Trophoblast cell (in vitro differentiated cells and primary cell): ENCODE measurements at regions not wholly inside any gene's neighbourhood (a gene's known extent, or its start where the extent isn't known, plus 50 kb on each side); places are given as distances from the start of the nearest gene placed in this dataset.

Experiments used
- DNase-seq, 2 donors: peaks; one replicate each; pipeline ENCODE4 v3.0.0-alpha.2; 2016
- H2AFZ ChIP-seq: 2 replicates; pipeline ENCODE4 v1.6.1; 2013; ENCODE audit warnings: low read length, moderate library complexity, mild to moderate bottlenecking; ENCODE audit not compliant: insufficient read depth, poor library complexity
- H2AK5ac ChIP-seq: 2 replicates; pipeline ENCODE4 v1.6.1; 2013; ENCODE audit warnings: mild to moderate bottlenecking, low read length
- H2BK120ac ChIP-seq: 2 replicates; pipeline ENCODE4 v1.6.1; 2013; ENCODE audit warnings: low read length, mild to moderate bottlenecking, moderate library complexity; ENCODE audit not compliant: insufficient read depth, poor library complexity
- H2BK12ac ChIP-seq: 2 replicates; pipeline ENCODE4 v1.6.1; 2013; ENCODE audit warnings: mild to moderate bottlenecking, low read length, moderate library complexity
- H2BK5ac ChIP-seq: 2 replicates; pipeline ENCODE4 v1.6.1; 2013; ENCODE audit warnings: low read length, low read depth, moderate library complexity, mild to moderate bottlenecking; ENCODE audit not compliant: poor library complexity
- H3K14ac ChIP-seq: 2 replicates; pipeline ENCODE4 v1.6.1; 2013; ENCODE audit warnings: mild to moderate bottlenecking, low read length
- H3K18ac ChIP-seq: 2 replicates; pipeline ENCODE4 v1.6.1; 2013; ENCODE audit warnings: mild to moderate bottlenecking, low read length
- H3K23ac ChIP-seq: 2 replicates; pipeline ENCODE4 v1.6.1; 2013; ENCODE audit warnings: low read length
- H3K27ac ChIP-seq: 2 replicates; pipeline ENCODE4 v1.5.1; 2013; ENCODE audit warnings: low read depth, mild to moderate bottlenecking, inconsistent platforms, low read length, moderate library complexity
- H3K27me3 ChIP-seq: 2 replicates; pipeline ENCODE4 v1.6.1; 2013; ENCODE audit warnings: inconsistent platforms, mild to moderate bottlenecking, low read length, moderate library complexity; ENCODE audit not compliant: insufficient read depth
- H3K36me3 ChIP-seq, 2 experiments: 1 replicate in 1 of 2; 2 replicates in 1 of 2; pipeline ENCODE4 v1.6.1; 2013; ENCODE audit warnings: low read length in 2 of 2, mild to moderate bottlenecking in 2 of 2, moderate library complexity in 1 of 2; ENCODE audit not compliant: insufficient read depth in 2 of 2, control insufficient read depth in 1 of 2
- H3K4ac ChIP-seq: 2 replicates; pipeline ENCODE4 v1.6.1; 2013; ENCODE audit warnings: low read depth, mild to moderate bottlenecking, low read length, moderate library complexity
- H3K4me1 ChIP-seq, 2 experiments: 1 replicate in 1 of 2; 2 replicates in 1 of 2; pipeline ENCODE4 v1.6.1; 2013; ENCODE audit warnings: low read length in 2 of 2, mild to moderate bottlenecking in 2 of 2, moderate library complexity in 1 of 2; ENCODE audit not compliant: insufficient read depth in 2 of 2, control insufficient read depth in 1 of 2
- H3K4me2 ChIP-seq: 2 replicates; pipeline ENCODE4 v1.6.1; 2013; ENCODE audit warnings: inconsistent platforms, mild to moderate bottlenecking, low read length, moderate library complexity
- H3K4me3 ChIP-seq: 2 replicates; pipeline ENCODE4 v1.5.1; 2013; ENCODE audit warnings: mild to moderate bottlenecking, low read depth, low read length, inconsistent platforms
- H3K79me1 ChIP-seq: one replicate; pipeline ENCODE4 v1.6.1; 2013; ENCODE audit warnings: low read length
- H3K79me2 ChIP-seq: 2 replicates; pipeline ENCODE4 v1.6.1; 2013; ENCODE audit warnings: low read length, mild to moderate bottlenecking; ENCODE audit not compliant: control insufficient read depth, insufficient read depth, poor library complexity
- H3K9ac ChIP-seq: 2 replicates; pipeline ENCODE4 v1.6.1; 2013; ENCODE audit warnings: mild to moderate bottlenecking, low read length
- H3K9me3 ChIP-seq: 2 replicates; pipeline ENCODE4 v1.6.1; 2013; ENCODE audit warnings: low read depth, mild to moderate bottlenecking, control low read depth, inconsistent platforms, low read length; ENCODE audit not compliant: insufficient read depth
- H4K12ac ChIP-seq: 2 replicates; pipeline ENCODE4 v1.6.1; 2013; ENCODE audit warnings: low read depth, mild to moderate bottlenecking, low read length, moderate library complexity
- H4K8ac ChIP-seq: 2 replicates; pipeline ENCODE4 v1.6.1; 2013; ENCODE audit warnings: low read depth, mild to moderate bottlenecking, low read length, moderate library complexity
- H4K91ac ChIP-seq: one replicate; pipeline ENCODE4 v1.6.1; 2013; ENCODE audit warnings: low read depth, mild to moderate bottlenecking, low read length, moderate library complexity
- WGBS: extraction: QIAGEN DNeasy Blood & Tissue Kit; methylation state at CpG from one replicate; pipeline ENCODE4 v1.1.7; 2013; ENCODE audit warnings: missing lambda C conversion rate; ENCODE audit not compliant: insufficient read length, insufficient coverage; ENCODE audit errors: extremely low coverage; 5-methylcytosine and 5-hydroxymethylcytosine counted together

DNA sequence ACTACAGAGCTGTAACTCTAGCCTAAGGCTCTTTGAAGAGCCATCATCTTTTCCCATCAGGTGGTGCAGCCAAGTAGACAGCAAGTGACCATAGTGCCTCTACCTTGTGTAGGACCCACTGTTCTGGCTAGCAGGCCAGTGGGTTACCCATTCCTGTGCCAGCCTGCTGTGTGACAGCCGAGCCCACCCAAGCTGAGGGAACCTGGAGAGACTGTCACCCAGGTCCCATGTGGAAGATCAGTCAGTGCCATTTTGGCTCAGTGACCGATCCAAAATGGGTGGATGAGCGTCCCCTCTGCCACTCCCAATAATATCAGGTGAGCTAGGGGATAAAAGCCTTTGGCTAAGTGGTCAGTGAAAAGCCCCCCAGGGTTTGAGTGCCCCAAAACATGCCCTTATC lies 417.9 kb downstream of the MATN1 start:
- Histone ChIP-seq H3K36me3 (no peaks in the 10 kb centered on the region), H3K4me1 (no peaks in the 10 kb centered on the region), H2BK5ac (no peak overlapping the region), H3K4me3 (no peak overlapping the region), H3K4ac (no peak overlapping the region), H2BK120ac (no peak overlapping the region), H2BK12ac (no peak overlapping the region), H3K14ac (no peak overlapping the region), H3K9me3 (peaks cover 4% of the 10 kb centered on the region), H3K9ac (no peak overlapping the region), H2AK5ac (no peak overlapping the region), H4K12ac (no peak overlapping the region), H3K4me2 (no peak overlapping the region), H3K23ac (no peak overlapping the region), H3K79me1 (no peaks in the 10 kb centered on the region), H4K8ac (no peak overlapping the region), H2AFZ (no peak overlapping the region), H3K27ac (no peak overlapping the region), H3K79me2 (no peaks in the 10 kb centered on the region), H3K27me3 (no peaks in the 10 kb centered on the region), H3K18ac (no peak overlapping the region), H4K91ac (no peak overlapping the region)
- WGBS, result no CpG with 5 or more reads among the region's 3 CpGs
- no peak for DNase-seq

DNA sequence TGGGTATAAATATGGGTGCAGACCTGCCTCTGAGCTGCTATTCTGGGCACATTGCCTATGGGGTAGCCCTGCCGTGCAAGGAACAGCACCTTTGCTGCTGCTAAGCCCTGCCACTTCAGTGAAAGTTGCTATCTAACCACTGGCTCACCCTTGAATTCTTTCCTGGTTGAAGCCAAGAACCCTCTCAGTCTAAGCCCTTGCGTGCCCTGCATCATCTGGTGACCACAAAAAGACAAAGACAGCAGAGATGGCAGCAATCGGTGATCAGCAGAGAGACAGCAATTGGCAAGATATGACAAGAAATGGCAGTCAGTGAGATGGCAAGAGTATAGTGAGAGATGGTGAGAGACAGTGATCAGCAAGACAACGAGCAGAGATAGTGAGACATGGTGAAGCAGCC lies 418.3 kb downstream of the MATN1 start:
- H3K4me2 ChIP-seq, result no peak overlapping the region
- H2BK5ac ChIP-seq, result no peak overlapping the region
- no peaks in the 10 kb centered on the region for H3K79me1 ChIP-seq
- H2BK12ac ChIP-seq, result no peak overlapping the region
- H3K18ac ChIP-seq, result no peak overlapping the region
- no peak overlapping the region for H3K23ac ChIP-seq
- no CpG with 5 or more reads among the region's 4 CpGs for WGBS
- no peaks in the 10 kb centered on the region for H3K36me3 ChIP-seq
- no peaks in the 10 kb centered on the region for H3K79me2 ChIP-seq
- no peak overlapping the region for H2AK5ac ChIP-seq
- H3K4me1 ChIP-seq, result no peaks in the 10 kb centered on the region
- no peak overlapping the region for H2BK120ac ChIP-seq
- no peak overlapping the region for H3K4me3 ChIP-seq
- DNase-seq, result no peak
- no peak overlapping the region for H4K12ac ChIP-seq
- peaks cover 4% of the 10 kb centered on the region for H3K9me3 ChIP-seq
- H3K9ac ChIP-seq, result no peak overlapping the region
- H2AFZ ChIP-seq, result no peak overlapping the region
- H4K8ac ChIP-seq, result no peak overlapping the region
- no peaks in the 10 kb centered on the region for H3K27me3 ChIP-seq
- no peak overlapping the region for H4K91ac ChIP-seq
- H3K27ac ChIP-seq, result no peak overlapping the region
- H3K14ac ChIP-seq, result no peak overlapping the region
- H3K4ac ChIP-seq, result no peak overlapping the region

DNA sequence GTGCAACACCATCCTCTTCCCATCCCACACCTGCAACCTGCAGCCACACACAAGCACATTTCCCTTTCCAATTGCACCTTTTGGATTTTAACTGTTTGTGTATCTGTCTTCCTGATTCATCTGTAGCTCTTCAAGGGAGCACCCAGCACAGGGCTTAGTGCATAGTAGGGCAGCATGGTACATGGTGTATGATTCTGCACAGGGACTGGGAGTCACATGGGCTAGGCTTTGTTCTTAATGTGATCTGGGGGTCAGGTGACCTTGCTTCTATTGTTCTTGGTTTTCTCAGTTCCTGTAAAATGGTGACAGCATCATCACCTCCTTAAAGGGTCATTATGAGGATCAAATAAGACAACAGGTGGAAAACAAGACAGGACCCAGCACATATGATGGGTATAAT lies 419.3 kb downstream of the MATN1 start:
- Histone ChIP-seq H3K4me2 (no peak overlapping the region), H3K18ac (no peak overlapping the region), H2BK120ac (no peak overlapping the region), H3K4ac (no peak overlapping the region), H3K9me3 (peaks cover 4% of the 10 kb centered on the region), H3K79me2 (no peaks in the 10 kb centered on the region), H2BK12ac (no peak overlapping the region), H4K12ac (no peak overlapping the region), H4K91ac (no peak overlapping the region), H3K9ac (no peak overlapping the region), H3K14ac (no peak overlapping the region), H3K4me1 (no peaks in the 10 kb centered on the region), H2AFZ (no peak overlapping the region), H3K23ac (no peak overlapping the region), H3K79me1 (no peaks in the 10 kb centered on the region), H3K4me3 (no peak overlapping the region), H4K8ac (no peak overlapping the region), H2BK5ac (no peak overlapping the region), H3K27me3 (no peaks in the 10 kb centered on the region), H3K36me3 (no peaks in the 10 kb centered on the region), H3K27ac (no peak overlapping the region), H2AK5ac (no peak overlapping the region)
- DNase-seq, result no peak

DNA sequence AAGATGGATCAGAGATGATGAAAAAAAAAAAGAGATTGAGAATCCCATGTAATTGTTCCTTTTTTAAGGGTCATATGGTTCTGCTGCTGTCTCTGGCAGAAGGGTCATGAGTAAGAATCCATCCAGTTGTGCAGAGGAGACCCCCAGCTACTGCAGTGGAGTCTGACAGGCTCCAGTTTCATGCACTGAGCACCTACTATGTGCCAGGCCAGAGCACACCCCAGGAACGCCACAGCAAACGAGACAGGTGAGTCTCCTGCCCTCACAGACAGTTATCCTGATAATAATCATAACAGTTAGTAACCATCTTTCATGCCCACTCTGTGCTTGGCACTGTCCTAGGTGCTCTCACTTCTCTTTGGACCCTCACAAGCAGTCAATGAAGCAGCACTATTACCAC lies 420.0 kb downstream of the MATN1 start:
- H4K91ac ChIP-seq, result no peak overlapping the region
- H3K9ac ChIP-seq, result no peak overlapping the region
- H2BK12ac ChIP-seq, result no peak overlapping the region
- H3K27me3 ChIP-seq, result no peaks in the 10 kb centered on the region
- H3K79me1 ChIP-seq, result no peaks in the 10 kb centered on the region
- no peak overlapping the region for H3K4me3 ChIP-seq
- WGBS, result no CpG with 5 or more reads among the region's 2 CpGs
- H3K4ac ChIP-seq, result no peak overlapping the region
- H2BK120ac ChIP-seq, result no peak overlapping the region
- no peak overlapping the region for H2AK5ac ChIP-seq
- DNase-seq, result no peak
- H3K23ac ChIP-seq, result no peak overlapping the region
- no peaks in the 10 kb centered on the region for H3K79me2 ChIP-seq
- no peak overlapping the region for H3K18ac ChIP-seq
- no peak overlapping the region for H3K14ac ChIP-seq
- H4K12ac ChIP-seq, result no peak overlapping the region
- no peak overlapping the region for H4K8ac ChIP-seq
- H3K36me3 ChIP-seq, result no peaks in the 10 kb centered on the region
- H2BK5ac ChIP-seq, result no peak overlapping the region
- no peak overlapping the region for H3K4me2 ChIP-seq
- no peaks in the 10 kb centered on the region for H3K4me1 ChIP-seq
- no peak overlapping the region for H2AFZ ChIP-seq
- H3K27ac ChIP-seq, result no peak overlapping the region
- peaks cover 4% of the 10 kb centered on the region for H3K9me3 ChIP-seq

DNA sequence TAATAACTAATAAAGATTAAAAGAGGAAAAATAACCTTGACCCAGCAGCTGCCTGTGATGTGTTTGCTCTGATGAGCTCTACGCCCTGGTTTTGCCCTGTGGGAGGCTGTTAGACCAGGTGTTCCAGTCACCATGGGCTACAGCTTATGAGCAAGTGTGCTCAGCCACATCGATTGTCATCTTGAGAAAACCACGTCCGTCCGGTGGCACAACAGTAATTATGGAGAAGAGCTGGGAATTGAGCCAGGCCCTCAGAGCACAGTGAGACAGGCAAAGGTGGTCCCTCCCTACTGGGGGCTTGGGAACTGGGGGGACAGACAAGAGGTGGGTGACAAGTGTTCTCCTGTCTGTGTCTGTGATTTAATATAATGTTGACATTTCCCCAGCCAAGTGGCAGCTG lies 420.5 kb downstream of the MATN1 start:
- WGBS, result no CpG with 5 or more reads among the region's 5 CpGs
- H2AFZ ChIP-seq, result no peak overlapping the region

More for the DNA sequence above, 420.5 kb downstream of the MATN1 start:
- H3K79me2 ChIP-seq, result no peaks in the 10 kb centered on the region
- no peak overlapping the region for H3K27ac ChIP-seq
- no peak overlapping the region for H4K91ac ChIP-seq
- DNase-seq, result no peak
- H3K9ac ChIP-seq, result no peak overlapping the region
- H4K12ac ChIP-seq, result no peak overlapping the region
- H2BK12ac ChIP-seq, result no peak overlapping the region
- no peak overlapping the region for H4K8ac ChIP-seq
- H3K14ac ChIP-seq, result no peak overlapping the region
- H2AK5ac ChIP-seq, result no peak overlapping the region
- H3K4ac ChIP-seq, result no peak overlapping the region
- H3K27me3 ChIP-seq, result no peaks in the 10 kb centered on the region
- no peak overlapping the region for H2BK120ac ChIP-seq
- H3K9me3 ChIP-seq, result peaks cover 4% of the 10 kb centered on the region
- no peak overlapping the region for H2BK5ac ChIP-seq
- no peak overlapping the region for H3K4me2 ChIP-seq
- no peak overlapping the region for H3K18ac ChIP-seq
- H3K4me3 ChIP-seq, result no peak overlapping the region
- H3K36me3 ChIP-seq, result no peaks in the 10 kb centered on the region
- H3K23ac ChIP-seq, result no peak overlapping the region
- no peaks in the 10 kb centered on the region for H3K4me1 ChIP-seq
- H3K79me1 ChIP-seq, result no peaks in the 10 kb centered on the region
